IMR-90 (cell line): ENCODE measurements at regions not wholly inside any gene's neighbourhood (a gene's known extent, or its start where the extent isn't known, plus 50 kb on each side); places are given as distances from the start of the nearest gene placed in this dataset.

Source experiments
- BHLHE40 ChIP-seq: fragments of 150-350 bp; IDR thresholded peaks from 2 replicates; pipeline ENCODE4 v1.6.1; 2016; ENCODE audit warnings: mild to moderate bottlenecking, low read depth, low read length
- CEBPB ChIP-seq: IDR thresholded peaks from 2 replicates; pipeline ENCODE4 v1.6.1; 2012; ENCODE audit warnings: low read depth, low read length, improper control_type of control experiment
- CTCF ChIP-seq: conservative IDR thresholded peaks from 2 replicates; pipeline ENCODE4 v1.5.1; 2012; ENCODE audit warnings: mild to moderate bottlenecking, low read depth, low read length, improper control_type of control experiment
- ELK1 ChIP-seq: fragments of 150-350 bp; IDR thresholded peaks from 2 replicates; pipeline ENCODE4 v1.6.1; 2016; ENCODE audit warnings: low read depth, mild to moderate bottlenecking, low read length, moderate library complexity, borderline replicate concordance
- FOS ChIP-seq: fragments of 150-350 bp; IDR thresholded peaks from 2 replicates; pipeline ENCODE4 v1.6.1; 2016; ENCODE audit warnings: low read depth, low read length
- POLR2A ChIP-seq: IDR thresholded peaks from 2 replicates; pipeline ENCODE4 v1.6.1; 2012; ENCODE audit warnings: mild to moderate bottlenecking, low read depth, low read length
- RFX5 ChIP-seq: IDR thresholded peaks from 2 replicates; pipeline ENCODE4 v1.8.0; 2012; ENCODE audit warnings: low read depth, mild to moderate bottlenecking, low read length, moderate library complexity
- SMC3 ChIP-seq: fragments of 150-350 bp; IDR thresholded peaks from 2 replicates; pipeline ENCODE4 v1.6.1; 2016; ENCODE audit warnings: low read depth, mild to moderate bottlenecking, antibody characterized with exemption, low read length, moderate library complexity
- USF2 ChIP-seq: fragments of 150-350 bp; IDR thresholded peaks from 2 replicates; pipeline ENCODE4 v1.6.1; 2017; ENCODE audit warnings: mild to moderate bottlenecking, antibody characterized with exemption, low read length, low read depth

- TF ChIP-seq BHLHE40 = no peak
- TF ChIP-seq SMC3 = no peak
- no peak for TF ChIP-seq CTCF
- no peak for TF ChIP-seq RFX5
- TF ChIP-seq POLR2A = no peak
- TF ChIP-seq FOS = no peak
- no peak for TF ChIP-seq CEBPB
- no peak for TF ChIP-seq ELK1
- TF ChIP-seq USF2 = no peak
Measured at GRCh38 chr2:192416060-192416459, 221.3 kb upstream of the TMEFF2 start.
